Sigmoid colon (tissue), 6 donors: ENCODE measurements at regions not wholly inside any gene's neighbourhood (a gene's known extent, or its start where the extent isn't known, plus 50 kb on each side); places are given as distances from the start of the nearest gene placed in this dataset.

ENCODE experiments used
- DNase-seq: peaks from one replicate; pipeline ENCODE4 v3.0.0-alpha.2; 2019
- H3K27ac ChIP-seq, 4 donors: fragments of 200-600 bp; sonication (generic); one replicate each; pipeline ENCODE4 v1.5.1; 2016 to 2019; ENCODE audit warnings: mild to moderate bottlenecking in 1 of 4
- H3K27me3 ChIP-seq, 3 donors: fragments of 200-600 bp; sonication (generic); one replicate each; pipeline ENCODE4 v1.5.1; 2019; ENCODE audit warnings: mild to moderate bottlenecking in 1 of 3
- H3K36me3 ChIP-seq, 4 donors: fragments of 200-600 bp; sonication (generic); one replicate each; pipeline ENCODE4 v1.5.1; 2016 to 2019
- H3K4me1 ChIP-seq, 4 donors: fragments of 200-600 bp; sonication (generic); one replicate each; pipeline ENCODE4 v1.5.1; 2017 to 2019
- H3K4me3 ChIP-seq, 4 donors: fragments of 200-600 bp; sonication (generic); one replicate each; pipeline ENCODE4 v1.5.1; 2017 to 2019; ENCODE audit warnings: mild to moderate bottlenecking in 2 of 4, moderate library complexity in 1 of 4
- H3K9me3 ChIP-seq, 4 donors: fragments of 200-600 bp in 3 of 4; sonication (generic) in 3 of 4; one replicate each; pipeline versions ENCODE4 v1.5.1 to v1.6.1; 2013 to 2019
- CTCF ChIP-seq, 4 experiments: fragments of 450-650 bp in 3 of 4; fragments of 200-600 bp in 1 of 4; IDR thresholded peaks; one replicate each; pipeline ENCODE4 v1.5.1; 2016 to 2019; ENCODE audit warnings: antibody characterized with exemption in 4 of 4, mild to moderate bottlenecking in 3 of 4, moderate library complexity in 2 of 4
- EP300 ChIP-seq, 4 donors: sonication (generic); formaldehyde crosslinking; IDR thresholded peaks; one replicate each; pipeline ENCODE4 v1.6.1; 2017; ENCODE audit warnings: antibody characterized with exemption in 4 of 4
- POLR2A ChIP-seq, 2 donors: fragments of 450-650 bp; IDR thresholded peaks; one replicate each; pipeline ENCODE4 v1.6.1; 2016; ENCODE audit warnings: antibody characterized with exemption in 2 of 2, mild to moderate bottlenecking in 2 of 2, moderate library complexity in 2 of 2
- POLR2AphosphoS5 ChIP-seq, 4 donors: sonication (generic); formaldehyde crosslinking; IDR thresholded peaks; one replicate each; pipeline ENCODE4 v1.6.1; 2017; ENCODE audit warnings: antibody characterized with exemption in 4 of 4
- WGBS, 2 donors: extraction: QIAGEN DNeasy Blood & Tissue Kit; methylation state at CpG; one replicate each; pipeline ENCODE4 v1.1.7; 2013; 5-methylcytosine and 5-hydroxymethylcytosine counted together
- intact Hi-C: fragments of 100-400 bp; cut with DNase I; formaldehyde crosslinking; loops from one replicate; pipeline ENCODE4 v1.15.1; 2023
- donor health status: healthy with polysubstance abuse.
- donor health status: healthy.

- 21 to 68% methylated on average over 3 of the region's 3 CpGs for WGBS, 2 donors
- DNase-seq, result no peak
- Histone ChIP-seq H3K27ac (no peak overlapping the region), H3K36me3 (no peaks in the 10 kb centered on the region), H3K9me3 (no peaks in the 10 kb centered on the region), H3K27me3 (no peaks in the 10 kb centered on the region), H3K4me3 (no peak overlapping the region), H3K4me1 (no peaks in the 10 kb centered on the region)
- intact Hi-C loops, result no loop called here
- TF ChIP-seq CTCF (IDR thresholded peaks at IDR 0.05) (no peak), POLR2A (IDR thresholded peaks at IDR 0.05) (no peak), POLR2AphosphoS5 (IDR thresholded peaks at IDR 0.05) (no peak), EP300 (IDR thresholded peaks at IDR 0.05) (no peak)
Measured at GRCh38 chr4:149927514-149927913, 111.9 kb upstream of the IQCM start.

GRCh38 chr4:149928507-149928906 lies 112.9 kb upstream of the IQCM start:
- intact Hi-C loops, result no loop called here
- Histone ChIP-seq H3K27me3 (no peaks in the 10 kb centered on the region), H3K27ac (no peak overlapping the region), H3K4me3 (no peak overlapping the region), H3K9me3 (no peaks in the 10 kb centered on the region), H3K4me1 (no peaks in the 10 kb centered on the region), H3K36me3 (no peaks in the 10 kb centered on the region)
- TF ChIP-seq CTCF (IDR thresholded peaks at IDR 0.05) (no peak), POLR2AphosphoS5 (IDR thresholded peaks at IDR 0.05) (no peak), EP300 (IDR thresholded peaks at IDR 0.05) (no peak), POLR2A (IDR thresholded peaks at IDR 0.05) (no peak)
- no peak for DNase-seq
- 95 to 100% methylated on average over 1 of the region's 1 CpG for WGBS, 2 donors

- 58 to 68% methylated on average over 2 of the region's 2 CpGs for WGBS, 2 donors
- Histone ChIP-seq H3K4me3 (no peak overlapping the region), H3K27me3 (no peaks in the 10 kb centered on the region), H3K36me3 (no peaks in the 10 kb centered on the region), H3K27ac (no peak overlapping the region), H3K9me3 (no peaks in the 10 kb centered on the region), H3K4me1 (no peaks in the 10 kb centered on the region)
- intact Hi-C loops, result no loop called here
- TF ChIP-seq POLR2A (IDR thresholded peaks at IDR 0.05), result no peak
- TF ChIP-seq EP300 (IDR thresholded peaks at IDR 0.05), result no peak
- TF ChIP-seq CTCF (IDR thresholded peaks at IDR 0.05), result no peak
- DNase-seq, result no peak
Measured at GRCh38 chr4:149931431-149931830, 115.8 kb upstream of the IQCM start.

GRCh38 chr4:149932188-149932587 lies 116.5 kb upstream of the IQCM start:
- Histone ChIP-seq H3K4me3 (no peak overlapping the region), H3K4me1 (no peaks in the 10 kb centered on the region), H3K9me3 (no peaks in the 10 kb centered on the region), H3K36me3 (no peaks in the 10 kb centered on the region), H3K27me3 (no peaks in the 10 kb centered on the region), H3K27ac (no peak overlapping the region)
- WGBS, 2 donors, result 83 to 92% methylated on average over 3 of the region's 3 CpGs
- TF ChIP-seq EP300 (IDR thresholded peaks at IDR 0.05) (no peak), CTCF (IDR thresholded peaks at IDR 0.05) (no peak), POLR2A (IDR thresholded peaks at IDR 0.05) (no peak), POLR2AphosphoS5 (IDR thresholded peaks at IDR 0.05) (no peak)
- intact Hi-C loops, result no loop called here
- no peak for DNase-seq

GRCh38 chr4:149933120-149933519 lies 117.5 kb upstream of the IQCM start:
- intact Hi-C loops, result no loop called here
- no peaks in the 10 kb centered on the region for H3K9me3 ChIP-seq
- no peaks in the 10 kb centered on the region for H3K27me3 ChIP-seq
- H3K27ac ChIP-seq, result no peak overlapping the region
- TF ChIP-seq CTCF (IDR thresholded peaks at IDR 0.05) (no peak), POLR2A (IDR thresholded peaks at IDR 0.05) (no peak), EP300 (IDR thresholded peaks at IDR 0.05) (no peak), POLR2AphosphoS5 (IDR thresholded peaks at IDR 0.05) (no peak)
- no peaks in the 10 kb centered on the region for H3K4me1 ChIP-seq
- no peak overlapping the region for H3K4me3 ChIP-seq
- no peak for DNase-seq
- WGBS, 2 donors, result 40 to 71% methylated on average over 1 of the region's 1 CpG
- no peaks in the 10 kb centered on the region for H3K36me3 ChIP-seq
